ENCODE measurements at regions not wholly inside any gene's neighbourhood (a gene's known extent, or its start where the extent isn't known, plus 50 kb on each side); places are given as distances from the start of the nearest gene placed in this dataset.
A peak's percentile ranks its signal among the peaks of the same experiment; 100 is the strongest.

DNA sequence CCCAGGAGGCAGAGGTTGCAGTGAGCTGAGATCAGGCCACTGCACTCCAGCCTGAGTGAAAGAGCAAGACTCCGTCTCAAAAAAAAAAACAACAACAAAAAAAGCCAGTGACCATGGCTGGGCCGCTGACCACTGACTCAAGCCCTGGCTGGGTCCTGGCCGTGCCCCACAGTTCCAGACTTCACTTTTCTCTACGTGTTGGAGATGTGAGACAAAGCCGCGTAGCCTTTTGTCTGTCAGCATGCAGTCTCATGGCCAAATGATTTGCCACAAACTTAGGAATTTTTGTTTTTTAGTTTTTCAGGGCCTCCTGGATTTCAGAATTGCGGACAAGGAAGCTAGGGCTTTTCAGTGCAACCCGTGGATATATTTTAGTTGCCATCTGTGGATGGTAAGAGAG, 89.3 kb upstream of the CIBAR2 start:
- no peaks in the 10 kb centered on the region for H3K27me3 ChIP-seq (ENCODE audit: control insufficient read depth, insufficient read depth, low read length)
- H2AFZ ChIP-seq (replicated peaks; ENCODE audit: low read length, poor library complexity), result peak overlapping the region; percentile 81
- H2BK20ac ChIP-seq (ENCODE audit: low read depth, low read length), result peak overlapping the region; percentile 88
- TF ChIP-seq BHLHE40 (IDR thresholded peaks at IDR 0.05; ENCODE audit: low read depth, low read length), result no peak
- no peak for TF ChIP-seq RFX5 (IDR thresholded peaks at IDR 0.05; ENCODE audit: low read depth, low read length)
- TF ChIP-seq CHD1 (IDR thresholded peaks at IDR 0.05; ENCODE audit: low read depth, low read length), result no peak
- TF ChIP-seq, protein P1, sequence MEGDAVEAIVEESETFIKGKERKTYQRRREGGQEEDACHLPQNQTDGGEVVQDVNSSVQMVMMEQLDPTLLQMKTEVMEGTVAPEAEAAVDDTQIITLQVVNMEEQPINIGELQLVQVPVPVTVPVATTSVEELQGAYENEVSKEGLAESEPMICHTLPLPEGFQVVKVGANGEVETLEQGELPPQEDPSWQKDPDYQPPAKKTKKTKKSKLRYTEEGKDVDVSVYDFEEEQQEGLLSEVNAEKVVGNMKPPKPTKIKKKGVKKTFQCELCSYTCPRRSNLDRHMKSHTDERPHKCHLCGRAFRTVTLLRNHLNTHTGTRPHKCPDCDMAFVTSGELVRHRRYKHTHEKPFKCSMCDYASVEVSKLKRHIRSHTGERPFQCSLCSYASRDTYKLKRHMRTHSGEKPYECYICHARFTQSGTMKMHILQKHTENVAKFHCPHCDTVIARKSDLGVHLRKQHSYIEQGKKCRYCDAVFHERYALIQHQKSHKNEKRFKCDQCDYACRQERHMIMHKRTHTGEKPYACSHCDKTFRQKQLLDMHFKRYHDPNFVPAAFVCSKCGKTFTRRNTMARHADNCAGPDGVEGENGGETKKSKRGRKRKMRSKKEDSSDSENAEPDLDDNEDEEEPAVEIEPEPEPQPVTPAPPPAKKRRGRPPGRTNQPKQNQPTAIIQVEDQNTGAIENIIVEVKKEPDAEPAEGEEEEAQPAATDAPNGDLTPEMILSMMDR (conservative IDR thresholded peaks at IDR 0.05; ENCODE audit: low read depth, low read length), result no peak
- no peak for TF ChIP-seq FOS (IDR thresholded peaks at IDR 0.05; ENCODE audit: low read depth, low read length)
- TF ChIP-seq RAD21 (IDR thresholded peaks at IDR 0.05; ENCODE audit: low read length), result no peak
- TF ChIP-seq POLR2A (IDR thresholded peaks at IDR 0.05; ENCODE audit: low read depth, low read length), result no peak
- TF ChIP-seq NFE2L2 (IDR thresholded peaks at IDR 0.05; ENCODE audit: low read depth, low read length), result no peak
- no peak for TF ChIP-seq MXI1 (IDR thresholded peaks at IDR 0.05; ENCODE audit: borderline replicate concordance, low read depth, low read length)
- TF ChIP-seq MAZ (IDR thresholded peaks at IDR 0.05; ENCODE audit: borderline replicate concordance, low read depth, low read length), result no peak
- TF ChIP-seq, protein P2, sequence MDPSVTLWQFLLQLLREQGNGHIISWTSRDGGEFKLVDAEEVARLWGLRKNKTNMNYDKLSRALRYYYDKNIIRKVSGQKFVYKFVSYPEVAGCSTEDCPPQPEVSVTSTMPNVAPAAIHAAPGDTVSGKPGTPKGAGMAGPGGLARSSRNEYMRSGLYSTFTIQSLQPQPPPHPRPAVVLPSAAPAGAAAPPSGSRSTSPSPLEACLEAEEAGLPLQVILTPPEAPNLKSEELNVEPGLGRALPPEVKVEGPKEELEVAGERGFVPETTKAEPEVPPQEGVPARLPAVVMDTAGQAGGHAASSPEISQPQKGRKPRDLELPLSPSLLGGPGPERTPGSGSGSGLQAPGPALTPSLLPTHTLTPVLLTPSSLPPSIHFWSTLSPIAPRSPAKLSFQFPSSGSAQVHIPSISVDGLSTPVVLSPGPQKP (IDR thresholded peaks at IDR 0.05; ENCODE audit: borderline replicate concordance, low read depth, low read length), result no peak
- no peak for TF ChIP-seq RCOR1 (IDR thresholded peaks at IDR 0.05; ENCODE audit: insufficient replicate concordance, low read length)
- TF ChIP-seq, protein P3, sequence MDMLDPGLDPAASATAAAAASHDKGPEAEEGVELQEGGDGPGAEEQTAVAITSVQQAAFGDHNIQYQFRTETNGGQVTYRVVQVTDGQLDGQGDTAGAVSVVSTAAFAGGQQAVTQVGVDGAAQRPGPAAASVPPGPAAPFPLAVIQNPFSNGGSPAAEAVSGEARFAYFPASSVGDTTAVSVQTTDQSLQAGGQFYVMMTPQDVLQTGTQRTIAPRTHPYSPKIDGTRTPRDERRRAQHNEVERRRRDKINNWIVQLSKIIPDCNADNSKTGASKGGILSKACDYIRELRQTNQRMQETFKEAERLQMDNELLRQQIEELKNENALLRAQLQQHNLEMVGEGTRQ (IDR thresholded peaks at IDR 0.05; ENCODE audit: low read depth, low read length), result no peak
- no peak for TF ChIP-seq MAFK (IDR thresholded peaks at IDR 0.05; ENCODE audit: low read depth, low read length)
- TF ChIP-seq CEBPB (IDR thresholded peaks at IDR 0.05; ENCODE audit: low read depth, low read length), result no peak
- no peak for TF ChIP-seq SMC3 (IDR thresholded peaks at IDR 0.05; ENCODE audit: low read depth, low read length)
- ChIA-PET CTCF (interaction anchor here (0.6 to 1.6 kb wide), 3 partner anchors 8 to 33 kb away, joined by 3 read pairs; no protein-coding TSS in a partner anchor), POLR2A (ENCODE audit: unreplicated experiment) (interaction anchor here (0.6 kb wide), 2 partner anchors 73 to 375 kb away, joined by 4 to 5 read pairs; no protein-coding TSS in a partner anchor)
- H4K91ac ChIP-seq (ENCODE audit: insufficient read depth, low read depth, low read length), result peak overlapping the region; percentile 95
- H3K36me3 ChIP-seq (ENCODE audit: control insufficient read depth, insufficient read depth, low read length), result no peaks in the 10 kb centered on the region
- peaks cover 2% of the 10 kb centered on the region; the same call in 1 of the 2 replicates for H3K9me3 ChIP-seq (ENCODE audit: control insufficient read depth, insufficient read depth, low read length)
- peaks cover 11% of the 10 kb centered on the region for H4K20me1 ChIP-seq (ENCODE audit: insufficient read depth, low read length)
- H3K56ac ChIP-seq (ENCODE audit: extremely low read depth, insufficient read depth, low read length), result peak overlapping the region; percentile 76; the same call in 1 of the 2 replicates
- H3K14ac ChIP-seq (replicated peaks; ENCODE audit: low read depth, low read length), result peak overlapping the region; percentile 69
- H3K9me1 ChIP-seq (ENCODE audit: insufficient read depth, low read length), result peaks cover 38% of the 10 kb centered on the region
- peak overlapping the region; percentile 78 for H2BK120ac ChIP-seq (ENCODE audit: low read depth, low read length)
- peak overlapping the region; percentile 46 to 97 for H4K8ac ChIP-seq (ENCODE audit: low read depth in 2 of 2, low read length in 2 of 2)
- no peak overlapping the region for H3K4me3 ChIP-seq (ENCODE audit: insufficient read depth, low read depth, low read length)
- H3K4me1 ChIP-seq (ENCODE audit: control insufficient read depth, insufficient read depth, low read length), result peaks cover 73% of the 10 kb centered on the region
- intact Hi-C loops (cut with micrococcal nuclease), result no loop called here
- H3K4ac ChIP-seq (ENCODE audit: low read depth, low read length), result peak overlapping the region; percentile 99
- H3K79me1 ChIP-seq (ENCODE audit: low read depth in 1 of 2, low read length in 2 of 2), result peaks cover 34 to 94% of the 10 kb centered on the region in 2 experiments; a peak in 3 of 4 replicates
- peak overlapping the region; percentile 98 for H2AK5ac ChIP-seq (ENCODE audit: low read depth, low read length)
- peak overlapping the region; percentile 94 for H4K5ac ChIP-seq (ENCODE audit: low read depth, low read length)
- 40% methylated on average over 2 of the region's 8 CpGs; no CpG with 5 or more reads in 1 of the 2 experiments for WGBS, 2 experiments (ENCODE audit: extremely low coverage in 2 of 2, insufficient read length in 1 of 2)
- DNase-seq (peak; percentile 46), ATAC-seq (ENCODE audit: low read depth) (no peak)
- H3K23ac ChIP-seq (ENCODE audit: low read depth, low read length), result peak overlapping the region; percentile 79
- peak overlapping the region; percentile 6; the same call in 1 of the 2 replicates for H3K4me2 ChIP-seq (ENCODE audit: low read depth, low read length)
- peak overlapping the region; percentile 87 for H3K18ac ChIP-seq (ENCODE audit: low read depth, low read length)
- H2BK5ac ChIP-seq (ENCODE audit: low read depth, low read length, poor library complexity, severe bottlenecking), result peak overlapping the region; percentile 97
- no TSS peak for BruUV-seq (replicated peaks)
- H2BK15ac ChIP-seq (ENCODE audit: low read depth, low read length), result peak overlapping the region; percentile 80; the same call in 1 of the 3 replicates
- in situ Hi-C loops (cut with MboI; ENCODE audit: low sequenced_read_pairs), result no loop called here
- peak overlapping the region; percentile 63 for H3K9ac ChIP-seq (ENCODE audit: low read depth, low read length)
- H3K27ac ChIP-seq (ENCODE audit: insufficient read depth, low read length), result peak overlapping the region; percentile 96
- dilution Hi-C loops (cut with HindIII; ENCODE audit: low sequenced_read_pairs, unreplicated experiment), result no loop called here
- H2AK9ac ChIP-seq (replicated peaks; ENCODE audit: low read depth, low read length, poor library complexity), result peak overlapping the region; percentile 21

Data from IMR-90 (cell line).